GM13977 (cell line): ENCODE measurements at regions not wholly inside any gene's neighbourhood (a gene's known extent, or its start where the extent isn't known, plus 50 kb on each side); places are given as distances from the start of the nearest gene placed in this dataset.

Experiments
- DNase-seq: peaks from one replicate; pipeline ENCODE4 v3.0.0; 2012; ENCODE audit warnings: low spot score
- CTCF ChIP-seq: IDR thresholded peaks from 2 replicates; pipeline ENCODE4 v1.5.1; 2012; ENCODE audit warnings: mild to moderate bottlenecking, control low read depth; ENCODE audit not compliant: insufficient read depth; ENCODE audit errors: extremely low read depth, missing control alignments
- in situ Hi-C: fragments of 300-500 bp; cut with MboI; formaldehyde crosslinking; loops from one replicate; pipeline ENCODE4 v1.12.0; 2022; ENCODE audit warnings: low sequenced_read_pairs, low pct_unique_long_range_greater_than_20kb, mixed read lengths, inconsistent platforms; ENCODE audit not compliant: unreplicated experiment

- in situ Hi-C loops, result no loop called here
- no peak for DNase-seq
Observed at GRCh38 chr7:35487402-35487801, 207.5 kb downstream of the HERPUD2 start.

GRCh38 chr7:35485436-35485835 is 209.5 kb downstream of the HERPUD2 start:
- no peak for DNase-seq
- no peak for TF ChIP-seq CTCF
- in situ Hi-C loops, result no loop called here

More at GRCh38 chr7:35487402-35487801, 207.5 kb downstream of the HERPUD2 start:
- no peak for TF ChIP-seq CTCF

GRCh38 chr7:35483568-35483967 is 211.4 kb downstream of the HERPUD2 start:
- DNase-seq, result no peak
- in situ Hi-C loops, result no loop called here
- TF ChIP-seq CTCF, result no peak

- no peak for DNase-seq
- TF ChIP-seq CTCF, result no peak
- in situ Hi-C loops, result no loop called here
Observed at GRCh38 chr7:35482231-35482630, 212.7 kb downstream of the HERPUD2 start.

- in situ Hi-C loops, result no loop called here
- no peak for TF ChIP-seq CTCF
- no peak for DNase-seq
Observed at GRCh38 chr7:35480806-35481205, 214.1 kb downstream of the HERPUD2 start.

GRCh38 chr7:35477609-35478008 is 217.3 kb downstream of the HERPUD2 start:
- no peak for DNase-seq
- TF ChIP-seq CTCF, result no peak
- in situ Hi-C loops, result no loop called here

GRCh38 chr7:35474100-35474499 is 220.2 kb upstream of the TBX20 start:
- in situ Hi-C loops, result no loop called here
- no peak for DNase-seq
- TF ChIP-seq CTCF, result no peak
